Nephron progenitor cell (in vitro differentiated cells): ENCODE measurements at regions not wholly inside any gene's neighbourhood (a gene's known extent, or its start where the extent isn't known, plus 50 kb on each side); places are given as distances from the start of the nearest gene placed in this dataset.

Experiments used
- DNase-seq: peaks from one replicate; pipeline ENCODE4 v3.0.0; 2021
- H3K27ac Mint-ChIP-seq: 2 replicates; pipeline ENCODE4 v1.8.0; 2021; ENCODE audit warnings: mild to moderate bottlenecking, moderate library complexity, mixed read lengths
- H3K27me3 Mint-ChIP-seq: 2 replicates; pipeline ENCODE4 v1.8.0; 2021; ENCODE audit warnings: mild to moderate bottlenecking, low read depth, mixed read lengths; ENCODE audit not compliant: poor library complexity
- H3K36me3 Mint-ChIP-seq: 2 replicates; pipeline ENCODE4 v1.8.0; 2021; ENCODE audit warnings: low read depth, mixed read lengths
- H3K4me1 Mint-ChIP-seq: 2 replicates; pipeline ENCODE4 v1.8.0; 2021; ENCODE audit warnings: mixed read lengths
- H3K4me3 Mint-ChIP-seq: 2 replicates; pipeline ENCODE4 v1.8.0; 2021; ENCODE audit warnings: mild to moderate bottlenecking, moderate library complexity, mixed read lengths
- H3K9me3 Mint-ChIP-seq: 2 replicates; pipeline ENCODE4 v1.8.0; 2021; ENCODE audit warnings: mild to moderate bottlenecking, moderate library complexity, mixed read lengths
- TF ChIP-seq, protein P1 (sequence below): fragments of 200-600 bp; sonication (generic); IDR thresholded peaks from 2 replicates; pipeline ENCODE4 v1.5.0; 2021; ENCODE audit warnings: antibody characterized with exemption

DNA sequence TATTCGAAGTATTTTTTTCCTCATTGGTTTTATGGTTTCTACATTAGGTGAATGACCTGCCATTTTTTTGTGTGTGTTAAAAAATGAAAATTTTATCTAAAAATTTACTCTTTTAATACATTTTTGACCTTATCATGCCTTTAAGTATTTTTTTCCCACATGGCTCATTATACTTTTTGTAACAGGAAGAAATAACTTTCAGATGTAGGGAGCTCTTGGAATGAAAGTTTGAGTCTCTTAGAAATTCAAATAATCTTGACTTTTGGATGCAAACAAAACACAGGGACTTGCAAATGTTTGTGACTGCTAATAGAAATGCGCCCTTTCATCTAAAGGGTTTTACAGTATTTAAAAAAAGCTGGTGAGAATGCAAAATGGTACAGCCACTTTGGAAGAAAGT is 457.9 kb downstream of the KLF5 start:
- peaks cover 8% of the 10 kb centered on the region for H3K27me3 Mint-ChIP-seq
- H3K36me3 Mint-ChIP-seq = no peaks in the 10 kb centered on the region
- no peak overlapping the region for H3K4me3 Mint-ChIP-seq
- no peak overlapping the region for H3K27ac Mint-ChIP-seq
- TF ChIP-seq, protein P1, sequence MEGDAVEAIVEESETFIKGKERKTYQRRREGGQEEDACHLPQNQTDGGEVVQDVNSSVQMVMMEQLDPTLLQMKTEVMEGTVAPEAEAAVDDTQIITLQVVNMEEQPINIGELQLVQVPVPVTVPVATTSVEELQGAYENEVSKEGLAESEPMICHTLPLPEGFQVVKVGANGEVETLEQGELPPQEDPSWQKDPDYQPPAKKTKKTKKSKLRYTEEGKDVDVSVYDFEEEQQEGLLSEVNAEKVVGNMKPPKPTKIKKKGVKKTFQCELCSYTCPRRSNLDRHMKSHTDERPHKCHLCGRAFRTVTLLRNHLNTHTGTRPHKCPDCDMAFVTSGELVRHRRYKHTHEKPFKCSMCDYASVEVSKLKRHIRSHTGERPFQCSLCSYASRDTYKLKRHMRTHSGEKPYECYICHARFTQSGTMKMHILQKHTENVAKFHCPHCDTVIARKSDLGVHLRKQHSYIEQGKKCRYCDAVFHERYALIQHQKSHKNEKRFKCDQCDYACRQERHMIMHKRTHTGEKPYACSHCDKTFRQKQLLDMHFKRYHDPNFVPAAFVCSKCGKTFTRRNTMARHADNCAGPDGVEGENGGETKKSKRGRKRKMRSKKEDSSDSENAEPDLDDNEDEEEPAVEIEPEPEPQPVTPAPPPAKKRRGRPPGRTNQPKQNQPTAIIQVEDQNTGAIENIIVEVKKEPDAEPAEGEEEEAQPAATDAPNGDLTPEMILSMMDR = no peak
- H3K4me1 Mint-ChIP-seq = peaks cover 20% of the 10 kb centered on the region
- H3K9me3 Mint-ChIP-seq = no peaks in the 10 kb centered on the region
- no peak for DNase-seq

DNA sequence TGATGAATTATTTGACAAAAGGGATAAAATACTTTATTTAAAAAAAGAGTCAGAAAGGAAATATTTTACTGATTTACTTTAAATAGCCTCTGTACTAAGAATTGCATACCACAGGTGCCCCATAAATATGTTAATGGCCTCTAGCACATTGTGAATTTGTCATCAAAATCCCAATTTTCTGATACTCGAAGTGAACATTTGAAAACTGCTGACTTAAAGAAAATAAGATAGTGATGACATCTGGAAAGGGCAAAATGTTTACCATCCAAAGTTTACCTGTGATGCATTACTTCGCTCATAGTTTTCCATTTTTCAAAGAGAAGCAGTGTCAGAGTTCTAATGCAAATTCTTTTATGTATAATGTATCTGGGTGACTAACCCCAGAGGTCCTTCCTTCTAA is 455.4 kb downstream of the KLF5 start:
- Mint-ChIP-seq H3K36me3 (no peaks in the 10 kb centered on the region), H3K4me3 (no peak overlapping the region), H3K27ac (no peak overlapping the region), H3K9me3 (no peaks in the 10 kb centered on the region), H3K4me1 (peaks cover 1% of the 10 kb centered on the region), H3K27me3 (peaks cover 5% of the 10 kb centered on the region)
- TF ChIP-seq, protein P1 = no peak
- DNase-seq = no peak

DNA sequence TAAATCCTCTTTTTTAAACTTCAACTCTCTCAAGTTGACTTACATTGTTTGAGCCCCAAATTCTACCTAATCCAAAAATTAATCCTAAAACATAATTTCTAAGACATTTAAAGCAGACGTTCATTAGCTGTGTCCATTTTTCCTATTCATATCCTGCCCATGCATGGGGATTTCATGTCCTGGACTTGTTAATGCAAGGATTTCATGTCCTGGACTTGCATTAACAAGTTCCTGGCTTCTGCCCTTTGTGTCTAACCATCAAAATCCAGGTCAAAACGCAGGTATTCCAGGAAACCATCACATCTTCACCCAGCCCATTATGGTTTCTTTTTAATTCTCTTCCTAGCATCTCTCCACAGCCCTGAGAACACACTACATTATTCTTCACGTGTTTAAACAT is 454.9 kb downstream of the KLF5 start:
- H3K27me3 Mint-ChIP-seq = peaks cover 5% of the 10 kb centered on the region
- H3K9me3 Mint-ChIP-seq = no peaks in the 10 kb centered on the region
- no peak for DNase-seq
- H3K36me3 Mint-ChIP-seq = no peaks in the 10 kb centered on the region
- no peak overlapping the region for H3K27ac Mint-ChIP-seq
- TF ChIP-seq, protein P1 = no peak
- H3K4me1 Mint-ChIP-seq = no peaks in the 10 kb centered on the region
- H3K4me3 Mint-ChIP-seq = no peak overlapping the region

DNA sequence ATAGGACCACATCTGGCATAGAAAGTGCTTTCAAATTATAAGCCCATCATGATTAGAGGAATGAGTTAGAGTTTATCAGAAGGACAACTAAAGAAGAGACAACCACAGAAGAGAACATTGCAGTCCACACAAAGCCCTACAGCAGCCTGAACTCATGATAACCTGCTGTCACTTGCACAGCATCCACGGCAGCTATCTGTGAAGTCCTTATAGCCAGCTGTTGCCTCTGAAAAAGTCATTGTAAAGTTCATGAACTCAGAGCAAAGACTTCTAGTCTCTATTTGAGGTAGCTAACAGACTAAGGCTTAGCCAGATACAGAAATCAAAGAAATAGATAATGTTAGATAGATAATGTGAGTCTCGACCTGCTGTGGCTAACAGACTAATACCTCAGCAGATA is 450.0 kb downstream of the KLF5 start:
- TF ChIP-seq, protein P1 = no peak
- H3K9me3 Mint-ChIP-seq = no peaks in the 10 kb centered on the region
- no peak overlapping the region for H3K4me3 Mint-ChIP-seq
- no peak overlapping the region for H3K27ac Mint-ChIP-seq
- H3K4me1 Mint-ChIP-seq = no peaks in the 10 kb centered on the region
- H3K27me3 Mint-ChIP-seq = peaks cover 5% of the 10 kb centered on the region
- H3K36me3 Mint-ChIP-seq = no peaks in the 10 kb centered on the region
- no peak for DNase-seq

DNA sequence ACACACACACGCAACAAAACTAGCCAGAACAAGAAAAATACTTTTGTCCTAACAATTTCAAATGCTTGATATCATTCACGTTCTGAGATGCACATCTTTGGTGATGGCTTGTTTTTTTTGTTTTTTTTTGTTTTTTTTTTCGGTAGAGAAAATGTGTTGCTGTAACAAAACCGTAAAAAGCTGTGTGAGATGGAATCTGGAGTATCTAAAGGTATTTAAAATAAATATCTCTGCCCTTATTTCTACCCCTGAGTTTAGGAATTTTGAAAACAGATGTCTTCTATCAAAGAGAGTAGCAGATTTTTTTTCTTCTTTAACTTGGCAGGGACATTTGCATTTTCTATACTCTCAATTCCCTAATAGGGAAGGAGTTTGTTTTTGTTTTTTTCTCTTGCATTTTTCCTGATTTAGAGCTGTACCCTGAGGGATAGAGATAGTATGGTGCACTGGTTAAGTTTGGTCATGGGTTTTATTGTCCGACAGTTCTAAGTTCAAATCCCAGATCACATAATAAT is 446.6 kb downstream of the KLF5 start:
- H3K36me3 Mint-ChIP-seq = no peaks in the 10 kb centered on the region
- H3K4me1 Mint-ChIP-seq = no peaks in the 10 kb centered on the region
- DNase-seq = no peak
- peaks cover 5% of the 10 kb centered on the region for H3K27me3 Mint-ChIP-seq
- TF ChIP-seq, protein P1 = no peak
- H3K9me3 Mint-ChIP-seq = no peaks in the 10 kb centered on the region
- no peak overlapping the region for H3K27ac Mint-ChIP-seq
- H3K4me3 Mint-ChIP-seq = no peak overlapping the region

DNA sequence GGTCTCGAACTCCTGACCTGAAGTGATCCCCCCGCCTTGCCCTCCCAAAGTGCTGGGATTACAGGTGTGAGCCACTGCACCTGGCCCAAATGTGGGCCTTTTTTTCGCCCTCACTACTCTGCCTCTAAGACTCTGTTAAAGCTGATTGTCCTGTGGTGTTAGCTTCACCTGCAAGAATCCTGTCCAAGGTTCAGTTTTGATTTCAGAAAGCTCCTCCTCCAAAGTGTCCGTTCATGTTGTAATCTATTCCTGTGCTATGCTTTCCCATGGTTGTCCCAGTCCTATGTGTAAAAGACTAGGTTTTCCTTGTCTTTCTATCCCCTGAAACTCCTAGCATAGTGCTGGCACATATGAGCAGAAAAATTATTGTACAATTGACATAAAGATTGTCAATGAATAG is 440.9 kb downstream of the KLF5 start:
- H3K4me1 Mint-ChIP-seq = no peaks in the 10 kb centered on the region
- H3K36me3 Mint-ChIP-seq = no peaks in the 10 kb centered on the region
- peaks cover 5% of the 10 kb centered on the region for H3K27me3 Mint-ChIP-seq
- H3K9me3 Mint-ChIP-seq = no peaks in the 10 kb centered on the region
- no peak for DNase-seq
- H3K4me3 Mint-ChIP-seq = no peak overlapping the region
- no peak overlapping the region for H3K27ac Mint-ChIP-seq
- TF ChIP-seq, protein P1 = no peak
